Endodermal cell (in vitro differentiated cells): ENCODE measurements at regions not wholly inside any gene's neighbourhood (a gene's known extent, or its start where the extent isn't known, plus 50 kb on each side); places are given as distances from the start of the nearest gene placed in this dataset.

Experiments used
- DNase-seq: peaks from one replicate; pipeline ENCODE4 v3.0.0-alpha.2; 2017
- H3K27ac ChIP-seq: 2 replicates; pipeline ENCODE4 v1.5.1; 2013; ENCODE audit warnings: mild to moderate bottlenecking, low read depth, low read length, moderate library complexity
- H3K27me3 ChIP-seq: 2 replicates; pipeline ENCODE4 v1.6.1; 2013; ENCODE audit warnings: mild to moderate bottlenecking, low read length, moderate library complexity; ENCODE audit not compliant: insufficient read depth, control insufficient read depth, poor library complexity, severe bottlenecking
- H3K36me3 ChIP-seq: 2 replicates; pipeline ENCODE4 v1.7.0; 2013; ENCODE audit warnings: mild to moderate bottlenecking, low read length, moderate library complexity; ENCODE audit not compliant: control insufficient read depth, insufficient read depth
- H3K4me1 ChIP-seq: one replicate; pipeline ENCODE4 v1.7.0; 2013; ENCODE audit warnings: low read length; ENCODE audit not compliant: control insufficient read depth, insufficient read depth
- H3K4me3 ChIP-seq: 2 replicates; pipeline ENCODE4 v1.5.1; 2013; ENCODE audit warnings: mild to moderate bottlenecking, low read length, moderate library complexity
- H3K9ac ChIP-seq: 2 replicates; pipeline ENCODE4 v1.6.1; 2013; ENCODE audit warnings: mild to moderate bottlenecking, low read length, moderate library complexity; ENCODE audit not compliant: poor library complexity, severe bottlenecking; ENCODE audit errors: extremely low read depth
- H3K9me3 ChIP-seq: 2 replicates; pipeline ENCODE4 v1.6.1; 2013; ENCODE audit warnings: mild to moderate bottlenecking, low read length, moderate library complexity; ENCODE audit not compliant: control insufficient read depth
- H3K27ac Mint-ChIP-seq: 2 replicates; pipeline ENCODE4 v1.8.0; 2020; ENCODE audit warnings: mixed read lengths
- H3K27me3 Mint-ChIP-seq: 2 replicates; pipeline ENCODE4 v1.8.0; 2021; ENCODE audit warnings: mild to moderate bottlenecking, mixed read lengths; ENCODE audit not compliant: insufficient read depth
- H3K36me3 Mint-ChIP-seq: 2 replicates; pipeline ENCODE4 v1.8.0; 2020; ENCODE audit warnings: low read depth, mixed read lengths
- H3K4me1 Mint-ChIP-seq: 2 replicates; pipeline ENCODE4 v1.8.0; 2020; ENCODE audit warnings: mixed read lengths
- H3K4me3 Mint-ChIP-seq: 2 replicates; pipeline ENCODE4 v1.8.0; 2020; ENCODE audit warnings: mild to moderate bottlenecking, moderate library complexity, mixed read lengths
- H3K9me3 Mint-ChIP-seq: 2 replicates; pipeline ENCODE4 v1.8.0; 2020; ENCODE audit warnings: mild to moderate bottlenecking, mixed read lengths
- CTCF ChIP-seq: fragments of 200-600 bp; sonication (generic); conservative IDR thresholded peaks from 2 replicates; pipeline ENCODE4 v1.5.0; 2021; ENCODE audit warnings: antibody characterized with exemption, mild to moderate bottlenecking
- WGBS, 2 experiments: methylation state at CpG; one replicate each; pipeline versions ENCODE4 v1.1.5 to v1.1.7; 2013; ENCODE audit warnings: missing lambda C conversion rate in 2 of 2, mixed read lengths in 1 of 2; ENCODE audit not compliant: insufficient coverage in 1 of 2, insufficient read length in 1 of 2; 5-methylcytosine and 5-hydroxymethylcytosine counted together

GRCh38 chr5:143751342-143751741, 60.6 kb upstream of the HMHB1 start:
- no peak overlapping the region for H3K4me3 Mint-ChIP-seq
- H3K9me3 Mint-ChIP-seq = no peaks in the 10 kb centered on the region

GRCh38 chr5:143749581-143750205, 62.3 kb upstream of the HMHB1 start:
- no peak overlapping the region for H3K27ac Mint-ChIP-seq
- no peak overlapping the region for H3K27ac ChIP-seq
- H3K4me1 Mint-ChIP-seq = peaks cover 2% of the 10 kb centered on the region
- no peak overlapping the region for H3K4me3 ChIP-seq
- H3K36me3 ChIP-seq = no peaks in the 10 kb centered on the region
- no peaks in the 10 kb centered on the region for H3K9me3 ChIP-seq
- no peaks in the 10 kb centered on the region for H3K4me1 ChIP-seq
- no peak for TF ChIP-seq CTCF
- H3K4me3 Mint-ChIP-seq = no peak overlapping the region
- H3K9ac ChIP-seq = no peak overlapping the region
- no peaks in the 10 kb centered on the region for H3K27me3 ChIP-seq
- no peaks in the 10 kb centered on the region for H3K36me3 Mint-ChIP-seq
- no peaks in the 10 kb centered on the region for H3K9me3 Mint-ChIP-seq
- H3K27me3 Mint-ChIP-seq = peaks cover 2% of the 10 kb centered on the region
- DNase-seq = no peak

More at GRCh38 chr5:143751342-143751741, 60.6 kb upstream of the HMHB1 start:
- H3K27me3 ChIP-seq = no peaks in the 10 kb centered on the region
- 88 to 100% methylated on average over 1 to 4 of the region's 4 CpGs for WGBS, 2 experiments
- no peak overlapping the region for H3K9ac ChIP-seq
- no peaks in the 10 kb centered on the region for H3K36me3 ChIP-seq
- no peak for DNase-seq
- Mint-ChIP-seq H3K4me1 (peaks cover 2% of the 10 kb centered on the region), H3K36me3 (no peaks in the 10 kb centered on the region), H3K27ac (no peak overlapping the region), H3K27me3 (peaks cover 2% of the 10 kb centered on the region)
- H3K27ac ChIP-seq = no peak overlapping the region
- H3K4me3 ChIP-seq = no peak overlapping the region
- H3K9me3 ChIP-seq = no peaks in the 10 kb centered on the region
- no peaks in the 10 kb centered on the region for H3K4me1 ChIP-seq
- TF ChIP-seq CTCF = no peak

- Mint-ChIP-seq H3K36me3 (no peaks in the 10 kb centered on the region), H3K27me3 (peaks cover 7% of the 10 kb centered on the region), H3K4me1 (no peaks in the 10 kb centered on the region), H3K4me3 (no peak overlapping the region), H3K9me3 (no peaks in the 10 kb centered on the region), H3K27ac (no peak overlapping the region)
- Histone ChIP-seq H3K27me3 (no peaks in the 10 kb centered on the region), H3K4me3 (no peak overlapping the region), H3K9me3 (no peaks in the 10 kb centered on the region), H3K36me3 (no peaks in the 10 kb centered on the region), H3K4me1 (no peaks in the 10 kb centered on the region), H3K27ac (no peak overlapping the region), H3K9ac (no peak overlapping the region)
- TF ChIP-seq CTCF = no peak
- DNase-seq = no peak
- WGBS, 2 experiments = 100% methylated on average over 1 of the region's 1 CpG; no CpG with 5 or more reads in 1 of the 2 experiments
Observed at GRCh38 chr5:143748516-143748915, 63.4 kb upstream of the HMHB1 start.
